Fibroblast of skin of right quadriceps (primary cell): ENCODE measurements at regions not wholly inside any gene's neighbourhood (a gene's known extent, or its start where the extent isn't known, plus 50 kb on each side); places are given as distances from the start of the nearest gene placed in this dataset.

Experiments used
- DNase-seq: peaks from one replicate; pipeline ENCODE4 v3.0.0-alpha.2; 2013

- no peak for DNase-seq
Measured at GRCh38 chr9:80025796-80026520, 454.2 kb downstream of the TLE4 start.

DNA sequence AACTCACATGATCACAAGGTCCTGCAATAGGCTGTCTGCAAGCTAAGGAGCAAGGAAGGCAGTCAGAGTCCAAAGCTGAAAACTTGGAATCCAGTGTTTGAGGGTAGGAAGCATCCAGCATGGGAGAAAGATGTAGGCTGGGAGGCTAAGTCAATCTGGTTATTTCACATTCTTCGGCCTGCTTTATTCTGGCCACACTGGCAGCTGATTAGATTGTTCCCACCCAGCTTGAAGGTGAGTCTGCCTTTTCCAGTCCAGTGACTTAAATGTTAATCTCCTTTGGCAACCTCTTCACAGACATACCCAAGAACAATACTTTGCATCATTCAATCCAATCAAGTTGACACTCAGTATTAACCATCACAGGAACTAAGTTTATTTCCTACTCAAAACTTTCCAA lies 453.4 kb downstream of the TLE4 start:
- no peak for DNase-seq

GRCh38 chr9:80020530-80020929 lies 448.8 kb downstream of the TLE4 start:
- DNase-seq, result no peak

- DNase-seq, result no peak
Measured at GRCh38 chr9:80020056-80020455, 448.3 kb downstream of the TLE4 start.

GRCh38 chr9:80013891-80014290 lies 442.1 kb downstream of the TLE4 start:
- peak; percentile 3 for DNase-seq

DNA sequence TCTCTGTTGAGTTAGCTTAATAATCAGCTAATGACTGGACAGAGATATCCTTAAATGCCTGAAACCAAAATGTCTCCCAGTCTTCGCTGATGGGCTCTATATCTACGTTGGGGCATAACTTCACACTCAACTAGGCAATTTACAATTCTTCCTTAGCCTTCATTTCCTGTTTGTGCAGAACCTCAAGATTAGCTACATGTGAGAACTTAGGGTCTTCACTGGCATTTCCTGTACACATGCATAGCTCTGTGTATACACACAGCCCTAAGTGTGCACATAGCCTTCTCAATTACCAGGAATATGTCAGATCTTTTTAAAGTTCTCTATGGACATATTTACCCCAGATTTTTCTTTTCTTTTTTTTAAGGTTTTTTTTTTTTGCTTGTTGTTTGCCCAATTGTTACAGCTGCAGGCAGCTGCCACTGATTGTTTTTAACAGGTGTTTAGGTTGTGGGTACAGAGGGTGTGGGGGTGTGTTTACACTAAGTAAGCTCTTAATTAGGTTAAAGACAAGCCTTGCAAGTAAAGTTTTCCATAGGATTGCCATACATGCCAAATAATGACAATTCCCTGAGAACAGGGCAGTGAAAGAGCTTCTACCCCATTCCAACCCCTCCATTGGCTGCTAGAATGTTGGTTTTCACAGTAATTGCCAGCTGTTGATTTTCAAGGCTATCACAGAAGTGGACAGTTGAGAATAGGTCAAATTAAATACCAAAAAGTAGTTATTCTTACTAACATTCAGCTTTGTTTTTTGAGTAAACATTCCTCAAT lies 441.0 kb downstream of the TLE4 start:
- no peak for DNase-seq

DNA sequence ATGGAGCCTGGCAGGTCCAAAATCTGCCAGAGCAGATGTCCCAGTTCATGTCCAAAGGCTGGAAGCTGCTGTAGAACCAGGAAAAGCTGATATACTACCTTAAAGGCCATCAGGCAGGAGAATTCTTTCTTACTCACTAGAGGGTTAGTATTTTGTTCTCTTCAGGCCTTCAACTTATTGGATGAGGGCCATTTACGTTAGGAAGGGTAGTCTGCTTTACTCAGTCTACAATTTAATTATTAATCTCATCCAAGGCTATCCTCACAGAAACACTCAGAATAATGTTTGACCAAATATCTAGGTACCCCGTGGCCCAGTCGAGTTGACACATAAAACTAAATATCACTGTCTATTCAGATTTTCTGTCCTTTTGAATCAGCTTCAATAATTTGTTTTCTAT lies 437.4 kb downstream of the TLE4 start:
- DNase-seq, result no peak

- DNase-seq, result no peak
Measured at GRCh38 chr9:80004714-80005113, 432.9 kb downstream of the TLE4 start.

- DNase-seq, result no peak
Measured at GRCh38 chr9:79990536-79990935, 418.8 kb downstream of the TLE4 start.

GRCh38 chr9:79989079-79989478 lies 417.3 kb downstream of the TLE4 start:
- DNase-seq, result no peak

DNA sequence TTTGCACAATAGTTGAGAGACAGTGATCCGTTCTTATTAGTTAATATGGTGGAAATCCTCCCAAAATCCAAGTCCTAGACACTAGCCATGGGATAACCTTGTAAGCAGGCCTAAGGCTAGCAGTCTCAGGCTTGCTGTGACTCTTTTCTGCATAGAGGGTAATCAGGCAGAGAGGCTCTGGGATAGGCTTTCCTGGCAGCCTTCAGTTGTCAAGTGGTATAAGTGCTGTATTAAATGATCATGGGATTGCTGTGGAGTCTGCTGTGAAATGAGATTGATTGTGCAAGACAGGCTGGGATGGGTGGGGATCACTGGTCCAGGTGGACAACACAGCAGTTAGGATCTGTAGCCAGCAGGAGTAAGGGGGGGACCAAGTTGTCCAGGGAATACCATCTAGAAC lies 416.4 kb downstream of the TLE4 start:
- no peak for DNase-seq

DNA sequence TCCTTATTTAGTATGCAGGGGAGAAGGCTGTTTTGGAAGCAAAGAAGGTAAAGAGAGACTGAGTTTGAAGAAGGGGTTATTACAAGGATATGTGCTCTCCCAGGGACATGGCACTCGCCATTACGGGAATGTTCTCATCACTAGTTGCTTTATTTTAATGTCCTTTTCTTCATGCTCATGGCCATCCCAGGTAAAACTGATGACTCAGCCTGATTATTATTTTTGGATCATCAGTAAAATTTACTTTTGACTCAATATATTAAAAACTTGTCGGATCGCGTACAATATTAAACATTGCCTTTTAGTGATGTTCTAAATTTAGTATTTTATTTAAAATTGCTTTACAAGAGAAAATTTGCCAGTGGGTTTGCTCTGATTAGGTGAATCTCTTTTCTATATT lies 414.7 kb downstream of the TLE4 start:
- DNase-seq, result no peak

DNA sequence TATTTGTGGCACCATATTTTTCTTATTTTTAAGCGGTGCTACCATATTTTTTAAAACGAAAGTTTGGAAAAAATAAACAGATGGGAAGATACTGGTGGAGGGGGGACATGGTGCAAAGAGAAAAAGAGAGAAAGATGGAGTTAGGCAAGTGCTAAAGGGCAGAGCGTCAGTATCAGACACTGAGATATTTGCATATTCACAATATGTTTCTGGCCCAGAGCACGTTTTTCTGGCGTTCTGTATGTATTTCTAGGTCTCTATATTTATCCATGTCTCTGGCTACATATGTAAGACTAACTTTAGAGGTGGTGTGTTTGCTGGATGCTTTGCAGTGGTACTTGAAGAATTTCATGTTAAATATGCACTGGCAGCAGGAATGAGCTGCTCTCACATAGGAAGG lies 414.0 kb downstream of the TLE4 start:
- DNase-seq, result no peak

DNA sequence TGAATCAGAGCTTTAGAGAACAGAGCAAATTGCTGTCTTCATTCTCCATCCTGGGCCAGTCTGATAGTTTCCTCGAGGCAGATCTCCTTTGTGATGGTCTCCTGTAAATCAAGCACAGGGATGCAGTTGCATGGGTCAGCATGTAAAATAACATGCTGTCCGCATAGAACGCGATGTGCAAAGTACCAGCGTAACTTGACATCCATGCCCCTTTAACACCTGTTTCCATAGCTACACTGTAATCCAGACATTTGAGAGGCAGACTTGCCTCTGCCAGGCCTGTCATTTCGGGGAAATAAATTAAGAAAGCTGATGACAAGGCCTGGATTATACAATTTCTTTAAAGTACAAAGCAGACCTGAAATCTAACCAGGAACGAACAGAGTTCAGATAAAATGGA lies 413.5 kb downstream of the TLE4 start:
- DNase-seq, result no peak

DNA sequence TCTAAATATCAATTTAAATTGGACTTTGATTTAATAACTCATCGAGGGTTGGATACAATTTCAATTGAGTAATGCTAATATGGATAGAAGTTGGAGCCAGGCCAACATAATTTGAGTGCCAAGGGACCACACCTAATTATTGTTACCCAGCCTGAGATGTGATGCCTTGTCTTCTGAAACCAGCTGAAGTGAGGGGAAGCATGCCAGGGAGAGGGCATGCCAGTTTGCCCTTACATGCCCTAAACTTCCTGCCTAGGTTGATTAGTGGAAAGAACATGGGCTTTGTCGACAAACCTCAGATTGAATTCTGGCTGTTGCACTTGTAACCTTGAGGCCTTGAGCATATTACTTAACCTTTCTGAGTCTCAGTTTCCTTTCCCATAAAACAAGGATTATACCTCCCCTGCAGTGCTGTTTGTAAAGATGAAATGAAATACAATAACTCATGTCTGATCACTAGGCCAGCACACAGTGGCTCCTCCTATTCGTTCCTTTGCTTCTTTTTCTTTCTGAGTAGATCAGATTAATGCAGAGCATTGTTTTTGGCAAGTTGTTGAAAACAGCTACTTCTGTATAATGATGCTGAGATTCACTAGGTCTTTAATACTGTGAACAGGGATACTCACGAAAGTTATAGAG lies 412.8 kb downstream of the TLE4 start:
- no peak for DNase-seq

- DNase-seq, result no peak
Measured at GRCh38 chr9:79980432-79980831, 408.7 kb downstream of the TLE4 start.

- no peak for DNase-seq
Measured at GRCh38 chr9:79977510-79978197, 405.9 kb downstream of the TLE4 start.

DNA sequence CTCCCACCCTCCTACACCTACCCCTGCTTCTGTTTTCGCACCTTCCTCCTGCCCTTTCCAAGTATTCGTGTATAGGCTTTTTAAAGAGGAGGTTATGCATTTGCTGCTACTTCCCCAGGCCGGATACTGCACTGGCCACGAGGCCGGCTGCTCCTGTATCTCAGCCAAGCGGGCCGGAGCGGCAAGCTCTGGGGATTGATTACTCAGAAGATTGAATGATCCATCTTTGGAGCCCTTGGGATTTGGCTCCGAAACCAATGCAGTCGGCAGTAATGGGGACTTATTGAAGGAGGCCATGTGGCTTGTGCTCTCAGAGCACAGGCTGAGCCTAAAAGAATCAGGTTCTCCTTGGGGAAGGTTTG lies 405.3 kb downstream of the TLE4 start:
- no peak for DNase-seq

GRCh38 chr9:79976257-79977073 lies 404.7 kb downstream of the TLE4 start:
- no peak for DNase-seq

DNA sequence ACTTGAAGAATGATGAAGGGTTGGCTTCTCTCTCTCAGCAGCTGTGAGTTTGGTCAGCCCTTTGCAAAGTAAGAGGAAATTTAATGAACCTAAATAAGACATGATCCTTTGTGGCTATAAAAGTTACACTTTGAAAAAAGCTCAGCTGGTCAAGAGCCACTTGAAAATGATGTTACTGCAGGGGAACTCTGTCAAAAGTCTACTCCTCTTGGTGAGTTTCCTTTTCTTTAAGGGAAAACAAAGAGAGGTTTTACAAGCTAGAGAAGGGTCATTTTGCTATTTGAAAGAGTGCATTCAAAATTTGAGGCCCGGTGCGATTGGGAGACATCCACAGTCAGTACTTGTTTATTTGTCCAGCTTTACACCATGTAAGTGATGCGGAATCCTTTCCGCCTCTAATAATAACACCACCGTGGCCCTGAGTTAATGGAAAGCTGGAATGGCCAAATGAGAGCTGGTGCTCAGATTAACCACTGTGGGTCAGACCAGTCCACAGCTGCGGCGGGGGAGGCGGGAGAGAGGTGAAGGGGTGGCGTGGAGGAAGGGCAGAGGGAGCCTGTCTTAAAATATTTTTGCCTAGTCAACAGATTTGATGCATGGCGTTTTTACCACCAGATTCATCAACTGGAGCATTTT lies 404.0 kb downstream of the TLE4 start:
- DNase-seq, result no peak

GRCh38 chr9:79974806-79975422 lies 403.1 kb downstream of the TLE4 start:
- DNase-seq, result no peak

- DNase-seq, result no peak
Measured at GRCh38 chr9:79973627-79974026, 401.9 kb downstream of the TLE4 start.
